Keratinocyte (primary cell): ENCODE measurements at regions not wholly inside any gene's neighbourhood (a gene's known extent, or its start where the extent isn't known, plus 50 kb on each side); places are given as distances from the start of the nearest gene placed in this dataset.

Experiments used
- DNase-seq: peaks from one replicate; pipeline ENCODE4 v3.0.0-alpha.2; 2011; ENCODE audit warnings: low read depth, missing footprints, low spot score
- FAIRE-seq: peaks from 2 replicates; lab custom pipeline; 2011; peaks lifted over from hg19 to GRCh38; lab: Jason Lieb, UNC
- H2AFZ ChIP-seq: 2 replicates; pipeline ENCODE4 v1.6.0; 2012; ENCODE audit warnings: low read length, control low read depth, inconsistent platforms; ENCODE audit not compliant: control insufficient read depth
- H3K27ac ChIP-seq: 2 replicates; pipeline ENCODE4 v1.5.1; 2011; ENCODE audit warnings: low read length; ENCODE audit not compliant: control insufficient read depth, insufficient read depth
- H3K27me3 ChIP-seq: 3 replicates; pipeline ENCODE4 v1.6.0; 2011; ENCODE audit warnings: low read length; ENCODE audit not compliant: control insufficient read depth, insufficient read depth; ENCODE audit errors: extremely low read depth
- H3K36me3 ChIP-seq, 2 experiments: 2 replicates in 1 of 2; 3 replicates in 1 of 2; pipeline ENCODE4 v1.5.1; 2011; ENCODE audit warnings: low read length in 2 of 2, mild to moderate bottlenecking in 1 of 2; ENCODE audit not compliant: control insufficient read depth in 2 of 2, insufficient read depth in 2 of 2; ENCODE audit errors: extremely low read depth in 1 of 2
- H3K4me1 ChIP-seq: 3 replicates; pipeline ENCODE4 v1.5.1; 2011; ENCODE audit warnings: low read length; ENCODE audit not compliant: control insufficient read depth, insufficient read depth; ENCODE audit errors: extremely low read depth
- H3K4me2 ChIP-seq: 3 replicates; pipeline ENCODE4 v1.6.0; 2011; ENCODE audit warnings: low read depth, low read length; ENCODE audit not compliant: control insufficient read depth, insufficient read depth; ENCODE audit errors: extremely low read depth
- H3K4me3 ChIP-seq, 3 experiments: fragments of 200-600 bp in 1 of 3; sonication (generic) in 1 of 3; 2 replicates in 2 of 3; 3 replicates in 1 of 3; pipeline ENCODE4 v1.5.1; 2011 to 2016; ENCODE audit warnings: low read length in 3 of 3, mild to moderate bottlenecking in 3 of 3, control low read depth in 2 of 3, inconsistent platforms in 1 of 3, low read depth in 1 of 3, mixed read lengths in 1 of 3, mixed run types in 1 of 3, moderate library complexity in 1 of 3; ENCODE audit not compliant: control insufficient read depth in 2 of 3, insufficient read depth in 2 of 3; ENCODE audit errors: extremely low read depth in 1 of 3
- H3K79me2 ChIP-seq: 2 replicates; pipeline ENCODE4 v1.6.0; 2012; ENCODE audit warnings: low read length; ENCODE audit not compliant: control insufficient read depth, insufficient read depth
- H3K9ac ChIP-seq: 3 replicates; pipeline ENCODE4 v1.6.0; 2011; ENCODE audit warnings: low read length; ENCODE audit not compliant: control insufficient read depth, insufficient read depth; ENCODE audit errors: extremely low read depth
- H3K9me1 ChIP-seq: 3 replicates; pipeline ENCODE4 v1.6.0; 2011; ENCODE audit warnings: low read length; ENCODE audit not compliant: control insufficient read depth, insufficient read depth; ENCODE audit errors: extremely low read depth
- H3K9me3 ChIP-seq: 2 replicates; pipeline ENCODE4 v1.5.1; 2012; ENCODE audit warnings: low read depth, low read length; ENCODE audit not compliant: control insufficient read depth
- H4K20me1 ChIP-seq: 3 replicates; pipeline ENCODE4 v1.6.0; 2011; ENCODE audit warnings: low read length; ENCODE audit not compliant: control insufficient read depth, insufficient read depth; ENCODE audit errors: extremely low read depth
- CTCF ChIP-seq, 3 experiments: IDR thresholded peaks in 1 of 3; conservative IDR thresholded peaks in 1 of 3; optimal IDR thresholded peaks in 1 of 3; 2 replicates in 2 of 3; 3 replicates in 1 of 3; pipeline versions ENCODE3 to v1.5.1; 2011; ENCODE audit warnings: low read length in 3 of 3, mild to moderate bottlenecking in 3 of 3, moderate library complexity in 2 of 3, control low read depth in 1 of 3, inconsistent platforms in 1 of 3; ENCODE audit not compliant: insufficient read depth in 2 of 3; ENCODE audit errors: extremely low read depth in 1 of 3
- EZH2 ChIP-seq: IDR thresholded peaks from one replicate; pipeline ENCODE4 v1.6.1; 2012; ENCODE audit warnings: inconsistent platforms, mild to moderate bottlenecking, low read length, moderate library complexity
- dilution Hi-C: fragments of 300-500 bp; cut with MboI; formaldehyde crosslinking; loops from one replicate; pipeline ENCODE4 v1.7.0; 2020; ENCODE audit warnings: low sequenced_read_pairs; ENCODE audit not compliant: extremely low pct_ligation_motif_present

DNA sequence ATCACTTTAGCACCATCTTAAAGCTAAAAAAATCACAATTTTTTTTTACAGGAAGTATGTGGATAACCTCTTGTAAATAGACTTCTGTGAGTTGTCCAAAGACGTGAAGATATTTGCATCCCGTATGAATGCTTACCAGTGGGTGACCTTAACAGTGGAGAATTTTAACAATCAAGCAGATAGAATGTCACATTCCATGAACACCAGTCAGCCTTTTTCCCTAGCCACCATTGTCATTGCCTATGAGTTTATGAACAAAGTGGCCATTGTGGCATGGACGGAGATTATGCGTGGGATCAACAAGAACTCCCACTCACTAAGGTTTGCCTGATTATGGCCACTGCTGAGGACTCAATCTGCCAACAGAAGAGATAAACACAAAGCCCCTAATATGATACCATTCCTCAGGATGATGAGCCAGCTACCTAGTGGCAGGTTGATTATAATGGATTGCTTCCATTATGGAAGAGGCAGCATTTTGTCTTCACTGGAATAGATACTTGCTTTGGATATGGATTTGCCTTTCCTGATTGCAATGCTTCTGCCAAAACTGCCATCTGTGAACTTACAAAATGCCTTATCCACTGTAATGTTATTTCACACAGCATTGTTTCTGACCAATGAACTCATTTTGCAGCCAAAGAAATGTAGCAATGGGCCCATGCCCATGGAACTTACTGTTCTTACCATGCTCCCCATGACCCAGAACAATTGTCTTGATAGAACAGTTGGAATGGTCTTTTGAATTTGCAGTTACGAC, 830.9 kb upstream of the NDST4 start:
- Histone ChIP-seq H3K9me3 (no peaks in the 10 kb centered on the region), H4K20me1 (no peaks in the 10 kb centered on the region), H3K27me3 (no peaks in the 10 kb centered on the region), H3K27ac (no peak overlapping the region), H3K9ac (no peak overlapping the region), H2AFZ (no peak overlapping the region), H3K36me3 (no peaks in the 10 kb centered on the region), H3K4me1 (no peaks in the 10 kb centered on the region), H3K4me2 (no peak overlapping the region), H3K9me1 (no peaks in the 10 kb centered on the region), H3K79me2 (no peaks in the 10 kb centered on the region), H3K4me3 (no peak overlapping the region)
- dilution Hi-C loops = no loop called here
- no peak for DNase-seq
- no peak for FAIRE-seq
- no peak for TF ChIP-seq CTCF (optimal IDR thresholded peaks at IDR 0.05 in 1 of 3, IDR thresholded peaks at IDR 0.05 in 1 of 3, conservative IDR thresholded peaks at IDR 0.05 in 1 of 3; ENCODE audit: extremely low read depth in 1 of 3, insufficient read depth in 2 of 3, low read length in 3 of 3)

GRCh38 chr4:115938764-115939443, 825.5 kb upstream of the NDST4 start:
- dilution Hi-C loops = no loop called here
- no peaks in the 10 kb centered on the region for H3K9me1 ChIP-seq
- no peaks in the 10 kb centered on the region for H3K9me3 ChIP-seq
- no peak overlapping the region for H3K4me3 ChIP-seq
- no peak for DNase-seq
- no peak for FAIRE-seq
- H2AFZ ChIP-seq = no peak overlapping the region
- H3K4me2 ChIP-seq = no peak overlapping the region
- no peaks in the 10 kb centered on the region for H3K36me3 ChIP-seq
- TF ChIP-seq EZH2 (no peak), CTCF (optimal IDR thresholded peaks at IDR 0.05 in 1 of 3, IDR thresholded peaks at IDR 0.05 in 1 of 3, conservative IDR thresholded peaks at IDR 0.05 in 1 of 3; ENCODE audit: extremely low read depth in 1 of 3, insufficient read depth in 2 of 3, low read length in 3 of 3) (no peak)
- H3K27me3 ChIP-seq = no peaks in the 10 kb centered on the region
- H3K9ac ChIP-seq = no peak overlapping the region
- no peaks in the 10 kb centered on the region for H3K4me1 ChIP-seq
- no peaks in the 10 kb centered on the region for H4K20me1 ChIP-seq
- H3K79me2 ChIP-seq = no peaks in the 10 kb centered on the region
- no peak overlapping the region for H3K27ac ChIP-seq
